ENCODE measurements at regions not wholly inside any gene's neighbourhood (a gene's known extent, or its start where the extent isn't known, plus 50 kb on each side); places are given as distances from the start of the nearest gene placed in this dataset.

DNA sequence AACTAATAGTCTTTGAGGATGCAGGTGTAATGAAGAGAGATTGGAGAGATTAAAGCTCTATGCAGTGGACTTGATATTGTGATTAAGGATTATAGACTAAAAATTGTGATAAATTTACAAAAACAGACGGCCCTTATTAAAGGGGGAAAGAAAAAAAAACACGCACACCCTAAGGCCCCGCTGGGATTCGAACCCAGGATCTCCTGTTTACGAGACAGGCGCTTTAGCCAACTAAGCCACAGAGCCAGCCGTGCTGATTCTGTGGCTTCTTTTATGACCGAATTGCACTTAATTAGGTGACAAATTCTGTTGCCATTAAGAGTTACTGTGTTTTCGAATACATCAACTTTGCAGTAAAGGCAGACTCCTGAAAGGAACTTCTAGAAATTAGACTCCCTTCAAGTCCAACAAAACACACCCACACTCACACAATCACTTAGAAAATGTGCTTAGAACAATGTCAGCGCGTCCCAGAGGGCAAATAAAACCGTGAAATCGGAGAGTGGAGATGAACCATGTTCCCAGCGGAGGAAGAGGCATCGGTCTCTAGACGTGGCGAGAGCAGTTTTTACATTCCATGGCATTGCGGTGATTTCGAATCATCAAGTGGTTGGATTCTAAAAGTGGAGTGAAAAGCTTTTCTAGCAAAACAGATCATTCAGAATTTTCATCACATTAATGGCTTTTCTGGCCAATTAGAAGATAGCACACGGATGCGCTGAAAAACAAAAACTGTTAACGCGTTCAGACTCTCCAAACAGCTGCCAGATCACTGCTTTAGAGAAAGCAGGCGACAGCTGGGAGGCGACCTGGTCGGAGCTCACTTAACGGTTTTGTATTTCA is 122.6 kb downstream of the GPX5 start:
- TF ChIP-seq, protein P1, sequence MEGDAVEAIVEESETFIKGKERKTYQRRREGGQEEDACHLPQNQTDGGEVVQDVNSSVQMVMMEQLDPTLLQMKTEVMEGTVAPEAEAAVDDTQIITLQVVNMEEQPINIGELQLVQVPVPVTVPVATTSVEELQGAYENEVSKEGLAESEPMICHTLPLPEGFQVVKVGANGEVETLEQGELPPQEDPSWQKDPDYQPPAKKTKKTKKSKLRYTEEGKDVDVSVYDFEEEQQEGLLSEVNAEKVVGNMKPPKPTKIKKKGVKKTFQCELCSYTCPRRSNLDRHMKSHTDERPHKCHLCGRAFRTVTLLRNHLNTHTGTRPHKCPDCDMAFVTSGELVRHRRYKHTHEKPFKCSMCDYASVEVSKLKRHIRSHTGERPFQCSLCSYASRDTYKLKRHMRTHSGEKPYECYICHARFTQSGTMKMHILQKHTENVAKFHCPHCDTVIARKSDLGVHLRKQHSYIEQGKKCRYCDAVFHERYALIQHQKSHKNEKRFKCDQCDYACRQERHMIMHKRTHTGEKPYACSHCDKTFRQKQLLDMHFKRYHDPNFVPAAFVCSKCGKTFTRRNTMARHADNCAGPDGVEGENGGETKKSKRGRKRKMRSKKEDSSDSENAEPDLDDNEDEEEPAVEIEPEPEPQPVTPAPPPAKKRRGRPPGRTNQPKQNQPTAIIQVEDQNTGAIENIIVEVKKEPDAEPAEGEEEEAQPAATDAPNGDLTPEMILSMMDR (IDR thresholded peaks at IDR 0.05) = no peak
- TF ChIP-seq POLR2A (IDR thresholded peaks at IDR 0.05) = no peak
